Endodermal cell (in vitro differentiated cells): ENCODE measurements at regions not wholly inside any gene's neighbourhood (a gene's known extent, or its start where the extent isn't known, plus 50 kb on each side); places are given as distances from the start of the nearest gene placed in this dataset.
A peak's percentile ranks its signal among the peaks of the same experiment; 100 is the strongest.

ENCODE experiments used
- DNase-seq: peaks from one replicate; pipeline ENCODE4 v3.0.0-alpha.2; 2017
- H3K27ac ChIP-seq: 2 replicates; pipeline ENCODE4 v1.5.1; 2013; ENCODE audit warnings: mild to moderate bottlenecking, low read depth, low read length, moderate library complexity
- H3K27me3 ChIP-seq: 2 replicates; pipeline ENCODE4 v1.6.1; 2013; ENCODE audit warnings: mild to moderate bottlenecking, low read length, moderate library complexity; ENCODE audit not compliant: insufficient read depth, control insufficient read depth, poor library complexity, severe bottlenecking
- H3K36me3 ChIP-seq: 2 replicates; pipeline ENCODE4 v1.7.0; 2013; ENCODE audit warnings: mild to moderate bottlenecking, low read length, moderate library complexity; ENCODE audit not compliant: control insufficient read depth, insufficient read depth
- H3K4me1 ChIP-seq: one replicate; pipeline ENCODE4 v1.7.0; 2013; ENCODE audit warnings: low read length; ENCODE audit not compliant: control insufficient read depth, insufficient read depth
- H3K4me3 ChIP-seq: 2 replicates; pipeline ENCODE4 v1.5.1; 2013; ENCODE audit warnings: mild to moderate bottlenecking, low read length, moderate library complexity
- H3K9ac ChIP-seq: 2 replicates; pipeline ENCODE4 v1.6.1; 2013; ENCODE audit warnings: mild to moderate bottlenecking, low read length, moderate library complexity; ENCODE audit not compliant: poor library complexity, severe bottlenecking; ENCODE audit errors: extremely low read depth
- H3K9me3 ChIP-seq: 2 replicates; pipeline ENCODE4 v1.6.1; 2013; ENCODE audit warnings: mild to moderate bottlenecking, low read length, moderate library complexity; ENCODE audit not compliant: control insufficient read depth
- H3K27ac Mint-ChIP-seq: 2 replicates; pipeline ENCODE4 v1.8.0; 2020; ENCODE audit warnings: mixed read lengths
- H3K27me3 Mint-ChIP-seq: 2 replicates; pipeline ENCODE4 v1.8.0; 2021; ENCODE audit warnings: mild to moderate bottlenecking, mixed read lengths; ENCODE audit not compliant: insufficient read depth
- H3K36me3 Mint-ChIP-seq: 2 replicates; pipeline ENCODE4 v1.8.0; 2020; ENCODE audit warnings: low read depth, mixed read lengths
- H3K4me1 Mint-ChIP-seq: 2 replicates; pipeline ENCODE4 v1.8.0; 2020; ENCODE audit warnings: mixed read lengths
- H3K4me3 Mint-ChIP-seq: 2 replicates; pipeline ENCODE4 v1.8.0; 2020; ENCODE audit warnings: mild to moderate bottlenecking, moderate library complexity, mixed read lengths
- H3K9me3 Mint-ChIP-seq: 2 replicates; pipeline ENCODE4 v1.8.0; 2020; ENCODE audit warnings: mild to moderate bottlenecking, mixed read lengths
- WGBS, 2 experiments: methylation state at CpG; one replicate each; pipeline versions ENCODE4 v1.1.5 to v1.1.7; 2013; ENCODE audit warnings: missing lambda C conversion rate in 2 of 2, mixed read lengths in 1 of 2; ENCODE audit not compliant: insufficient coverage in 1 of 2, insufficient read length in 1 of 2; 5-methylcytosine and 5-hydroxymethylcytosine counted together
- TF ChIP-seq, protein P1 (sequence below): fragments of 200-600 bp; sonication (generic); conservative IDR thresholded peaks from 2 replicates; pipeline ENCODE4 v1.5.0; 2021; ENCODE audit warnings: antibody characterized with exemption, mild to moderate bottlenecking

DNA sequence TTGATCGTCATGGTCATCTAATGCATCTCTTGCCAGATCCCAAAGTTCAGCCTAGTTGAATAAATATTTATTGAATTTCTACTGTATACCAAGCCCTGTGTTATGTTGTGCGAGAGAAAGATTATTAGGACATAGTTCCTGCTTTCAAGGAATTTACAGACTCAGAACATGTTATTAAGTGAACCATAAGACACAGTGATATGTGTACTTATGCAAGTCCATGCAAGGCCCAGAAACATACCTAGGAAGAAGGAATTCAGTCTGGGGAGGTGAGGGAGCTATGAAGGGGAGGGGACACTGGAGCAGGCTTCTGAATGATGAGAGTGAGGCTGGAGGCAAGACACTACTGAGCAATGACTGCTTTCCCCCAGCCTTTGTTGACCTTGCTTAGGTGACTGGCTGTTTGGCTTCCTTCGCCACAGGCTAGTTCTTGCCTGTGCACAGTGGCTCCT lies 81.4 kb downstream of the ACAA2 start:
- H3K27me3 Mint-ChIP-seq, result peaks cover 27% of the 10 kb centered on the region
- H3K4me1 Mint-ChIP-seq, result peaks cover 24% of the 10 kb centered on the region
- peak; percentile 40 for DNase-seq
- no peak overlapping the region for H3K9ac ChIP-seq
- no peaks in the 10 kb centered on the region for H3K36me3 ChIP-seq
- no peak overlapping the region for H3K27ac ChIP-seq
- H3K9me3 Mint-ChIP-seq, result no peaks in the 10 kb centered on the region
- TF ChIP-seq, protein P1, sequence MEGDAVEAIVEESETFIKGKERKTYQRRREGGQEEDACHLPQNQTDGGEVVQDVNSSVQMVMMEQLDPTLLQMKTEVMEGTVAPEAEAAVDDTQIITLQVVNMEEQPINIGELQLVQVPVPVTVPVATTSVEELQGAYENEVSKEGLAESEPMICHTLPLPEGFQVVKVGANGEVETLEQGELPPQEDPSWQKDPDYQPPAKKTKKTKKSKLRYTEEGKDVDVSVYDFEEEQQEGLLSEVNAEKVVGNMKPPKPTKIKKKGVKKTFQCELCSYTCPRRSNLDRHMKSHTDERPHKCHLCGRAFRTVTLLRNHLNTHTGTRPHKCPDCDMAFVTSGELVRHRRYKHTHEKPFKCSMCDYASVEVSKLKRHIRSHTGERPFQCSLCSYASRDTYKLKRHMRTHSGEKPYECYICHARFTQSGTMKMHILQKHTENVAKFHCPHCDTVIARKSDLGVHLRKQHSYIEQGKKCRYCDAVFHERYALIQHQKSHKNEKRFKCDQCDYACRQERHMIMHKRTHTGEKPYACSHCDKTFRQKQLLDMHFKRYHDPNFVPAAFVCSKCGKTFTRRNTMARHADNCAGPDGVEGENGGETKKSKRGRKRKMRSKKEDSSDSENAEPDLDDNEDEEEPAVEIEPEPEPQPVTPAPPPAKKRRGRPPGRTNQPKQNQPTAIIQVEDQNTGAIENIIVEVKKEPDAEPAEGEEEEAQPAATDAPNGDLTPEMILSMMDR, result no peak
- no peaks in the 10 kb centered on the region for H3K27me3 ChIP-seq
- WGBS, 2 experiments, result 97 to 100% methylated on average over 1 to 3 of the region's 3 CpGs
- H3K4me1 ChIP-seq, result no peaks in the 10 kb centered on the region
- no peak overlapping the region for H3K4me3 ChIP-seq
- no peaks in the 10 kb centered on the region for H3K9me3 ChIP-seq
- H3K4me3 Mint-ChIP-seq, result no peak overlapping the region
- no peak overlapping the region for H3K27ac Mint-ChIP-seq
- no peaks in the 10 kb centered on the region for H3K36me3 Mint-ChIP-seq

DNA sequence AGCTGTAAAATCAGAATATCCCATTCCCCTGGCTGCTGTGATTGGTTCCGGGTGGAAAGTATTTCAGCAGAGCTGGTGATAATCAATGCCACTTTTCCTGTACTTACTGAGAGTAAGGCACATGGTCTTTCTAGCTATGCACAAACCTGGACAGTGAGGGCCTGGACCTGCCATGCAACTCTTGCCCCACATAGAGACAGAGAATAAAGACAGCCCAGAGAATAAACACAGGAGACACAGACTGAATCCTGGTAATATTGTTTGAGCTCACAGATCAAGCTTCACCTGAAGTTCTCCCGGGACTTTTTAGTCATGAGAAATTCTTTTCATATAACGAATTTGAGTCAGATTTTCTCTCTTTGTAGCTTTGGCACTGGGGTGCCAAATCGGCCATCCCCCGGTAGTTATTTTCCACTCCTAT lies 81.9 kb downstream of the ACAA2 start:
- Histone ChIP-seq H3K36me3 (no peaks in the 10 kb centered on the region), H3K4me3 (no peak overlapping the region), H3K9ac (no peak overlapping the region), H3K9me3 (no peaks in the 10 kb centered on the region), H3K27ac (no peak overlapping the region), H3K27me3 (no peaks in the 10 kb centered on the region), H3K4me1 (peaks cover 4% of the 10 kb centered on the region)
- Mint-ChIP-seq H3K4me3 (no peak overlapping the region), H3K9me3 (no peaks in the 10 kb centered on the region), H3K27ac (no peak overlapping the region), H3K27me3 (peaks cover 27% of the 10 kb centered on the region), H3K4me1 (peaks cover 27% of the 10 kb centered on the region), H3K36me3 (no peaks in the 10 kb centered on the region)
- DNase-seq, result no peak
- WGBS, 2 experiments, result 88 to 96% methylated on average over 3 to 5 of the region's 5 CpGs
- TF ChIP-seq, protein P1, result no peak

DNA sequence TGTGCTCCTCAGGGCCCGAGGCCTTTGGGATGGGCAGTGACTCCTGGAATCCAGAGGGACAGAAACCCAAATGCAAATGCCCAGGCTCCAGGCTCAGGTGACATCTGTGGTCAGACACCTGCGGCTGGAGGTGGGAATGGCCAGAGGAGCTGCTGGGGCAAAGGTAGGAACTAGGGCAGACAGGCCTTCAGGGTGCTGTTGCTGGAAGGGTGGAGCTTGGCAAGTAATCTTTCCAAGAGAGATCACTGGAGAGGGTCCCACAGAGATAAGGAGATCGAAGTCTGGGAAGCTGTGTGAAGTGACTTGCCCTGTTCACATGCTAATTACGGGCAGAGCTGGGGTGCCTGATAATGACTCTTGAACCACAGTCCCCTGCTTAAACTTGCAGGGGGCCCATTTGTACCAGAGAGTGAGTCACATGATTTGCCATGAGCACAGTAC lies 82.4 kb downstream of the ACAA2 start:
- 51 to 71% methylated on average over 3 to 4 of the region's 4 CpGs for WGBS, 2 experiments
- H3K4me1 ChIP-seq, result peaks cover 8% of the 10 kb centered on the region
- no peak overlapping the region for H3K4me3 ChIP-seq
- H3K27ac Mint-ChIP-seq, result no peak overlapping the region
- peaks cover 32% of the 10 kb centered on the region for H3K4me1 Mint-ChIP-seq
- H3K36me3 ChIP-seq, result no peaks in the 10 kb centered on the region
- H3K27me3 ChIP-seq, result no peaks in the 10 kb centered on the region
- H3K9me3 ChIP-seq, result no peaks in the 10 kb centered on the region
- H3K36me3 Mint-ChIP-seq, result no peaks in the 10 kb centered on the region
- DNase-seq, result peak; percentile 74
- H3K27ac ChIP-seq, result no peak overlapping the region
- TF ChIP-seq, protein P1, result no peak
- peaks cover 27% of the 10 kb centered on the region for H3K27me3 Mint-ChIP-seq
- no peak overlapping the region for H3K9ac ChIP-seq
- no peak overlapping the region for H3K4me3 Mint-ChIP-seq
- H3K9me3 Mint-ChIP-seq, result no peaks in the 10 kb centered on the region
